Omental fat pad (tissue), 3 donors: ENCODE measurements at regions not wholly inside any gene's neighbourhood (a gene's known extent, or its start where the extent isn't known, plus 50 kb on each side); places are given as distances from the start of the nearest gene placed in this dataset.

Experiments used
- ATAC-seq: fragments of 150-250 bp; one replicate; pipeline ENCODE4 v1.9.1; 2016; ENCODE audit warnings: mild to moderate bottlenecking, moderate library complexity; ENCODE audit not compliant: low FRiP score
- DNase-seq: peaks from one replicate; pipeline ENCODE4 v3.0.0-alpha.2; 2019; ENCODE audit warnings: low spot score
- TF ChIP-seq, protein P1 (sequence below), 3 donors: fragments of 450-650 bp; IDR thresholded peaks; one replicate each; pipeline ENCODE4 v1.5.1; 2016 to 2017; ENCODE audit warnings: antibody characterized with exemption in 3 of 3, mild to moderate bottlenecking in 3 of 3, moderate library complexity in 2 of 3

DNA sequence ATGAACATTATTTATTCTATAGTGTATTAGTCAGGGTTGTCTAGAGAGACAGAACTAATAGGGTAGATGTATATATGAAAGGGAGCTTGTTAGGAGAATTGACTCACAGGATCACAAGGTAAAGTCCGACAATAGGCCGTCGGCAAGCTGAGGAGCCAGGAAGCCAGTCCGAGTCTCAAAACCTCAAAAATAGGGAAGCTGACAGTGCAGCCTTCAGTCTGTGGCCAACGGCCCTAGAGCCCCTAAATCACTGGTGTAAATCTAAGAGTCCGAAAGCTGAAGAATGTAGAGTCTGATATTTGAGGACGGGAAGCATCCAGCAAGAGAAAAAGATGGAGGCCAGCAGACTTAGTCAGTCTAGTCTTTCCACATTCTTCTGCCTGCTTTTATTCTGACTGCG is 912.2 kb downstream of the FLRT2 start:
- TF ChIP-seq, protein P1, sequence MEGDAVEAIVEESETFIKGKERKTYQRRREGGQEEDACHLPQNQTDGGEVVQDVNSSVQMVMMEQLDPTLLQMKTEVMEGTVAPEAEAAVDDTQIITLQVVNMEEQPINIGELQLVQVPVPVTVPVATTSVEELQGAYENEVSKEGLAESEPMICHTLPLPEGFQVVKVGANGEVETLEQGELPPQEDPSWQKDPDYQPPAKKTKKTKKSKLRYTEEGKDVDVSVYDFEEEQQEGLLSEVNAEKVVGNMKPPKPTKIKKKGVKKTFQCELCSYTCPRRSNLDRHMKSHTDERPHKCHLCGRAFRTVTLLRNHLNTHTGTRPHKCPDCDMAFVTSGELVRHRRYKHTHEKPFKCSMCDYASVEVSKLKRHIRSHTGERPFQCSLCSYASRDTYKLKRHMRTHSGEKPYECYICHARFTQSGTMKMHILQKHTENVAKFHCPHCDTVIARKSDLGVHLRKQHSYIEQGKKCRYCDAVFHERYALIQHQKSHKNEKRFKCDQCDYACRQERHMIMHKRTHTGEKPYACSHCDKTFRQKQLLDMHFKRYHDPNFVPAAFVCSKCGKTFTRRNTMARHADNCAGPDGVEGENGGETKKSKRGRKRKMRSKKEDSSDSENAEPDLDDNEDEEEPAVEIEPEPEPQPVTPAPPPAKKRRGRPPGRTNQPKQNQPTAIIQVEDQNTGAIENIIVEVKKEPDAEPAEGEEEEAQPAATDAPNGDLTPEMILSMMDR (IDR thresholded peaks at IDR 0.05), result no peak
- ATAC-seq, result no peak
- no peak for DNase-seq

- ATAC-seq (no peak), DNase-seq (no peak)
- TF ChIP-seq, protein P1 (IDR thresholded peaks at IDR 0.05), result no peak
Measured at GRCh38 chr14:86430853-86431252, 900.9 kb downstream of the FLRT2 start.

GRCh38 chr14:86423214-86423613 is 893.3 kb downstream of the FLRT2 start:
- no peak for DNase-seq
- TF ChIP-seq, protein P1 (IDR thresholded peaks at IDR 0.05), result no peak
- no peak for ATAC-seq

GRCh38 chr14:86420131-86420530 is 890.2 kb downstream of the FLRT2 start:
- no peak for ATAC-seq
- TF ChIP-seq, protein P1 (IDR thresholded peaks at IDR 0.05), result no peak
- no peak for DNase-seq

GRCh38 chr14:86414146-86414545 is 884.2 kb downstream of the FLRT2 start:
- no peak for ATAC-seq
- TF ChIP-seq, protein P1 (IDR thresholded peaks at IDR 0.05), result no peak
- no peak for DNase-seq

GRCh38 chr14:86404989-86405649 is 875.2 kb downstream of the FLRT2 start:
- DNase-seq, result no peak
- ATAC-seq, result no peak
- TF ChIP-seq, protein P1 (IDR thresholded peaks at IDR 0.05), result no peak

DNA sequence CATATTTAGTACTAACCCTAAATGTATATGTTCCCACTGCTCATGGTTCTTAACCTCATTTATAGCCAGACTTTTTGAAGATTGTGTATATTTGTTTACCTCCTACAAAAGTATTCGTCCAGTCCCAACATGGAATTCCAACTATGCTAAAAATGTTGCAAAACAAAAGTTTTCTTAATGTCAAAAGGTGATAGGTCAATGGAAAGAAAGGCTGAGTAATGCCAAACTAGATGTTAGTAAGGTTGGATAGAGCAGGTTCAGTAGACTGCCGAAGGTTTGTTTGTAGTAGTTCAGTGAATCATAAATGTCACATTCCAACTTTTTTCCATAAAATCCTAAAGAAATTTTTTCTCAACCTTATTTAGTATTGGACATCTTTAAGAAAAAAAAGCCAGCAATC is 874.5 kb downstream of the FLRT2 start:
- no peak for ATAC-seq
- TF ChIP-seq, protein P1 (IDR thresholded peaks at IDR 0.05), result no peak
- no peak for DNase-seq
